ENCODE measurements at regions not wholly inside any gene's neighbourhood (a gene's known extent, or its start where the extent isn't known, plus 50 kb on each side); places are given as distances from the start of the nearest gene placed in this dataset.
A peak's percentile ranks its signal among the peaks of the same experiment; 100 is the strongest.

GRCh38 chr5:91898898-91899297 is 515.8 kb upstream of the ARRDC3 start:
- Mint-ChIP-seq H3K4me3 (ENCODE audit: low read depth, unreplicated experiment) (no peak overlapping the region), H3K4me1 (ENCODE audit: low read depth, unreplicated experiment) (no peaks in the 10 kb centered on the region), H3K27ac (ENCODE audit: unreplicated experiment) (no peak overlapping the region), H3K36me3 (ENCODE audit: insufficient read depth, unreplicated experiment) (no peaks in the 10 kb centered on the region), H3K27me3 (ENCODE audit: unreplicated experiment) (no peaks in the 10 kb centered on the region), H3K9me3 (ENCODE audit: low read depth, unreplicated experiment) (no peaks in the 10 kb centered on the region)
- intact Hi-C loops (cut with micrococcal nuclease; ENCODE audit: unreplicated experiment), result no loop called here
- no peak for TF ChIP-seq CTCF (IDR thresholded peaks at IDR 0.05; ENCODE audit: unreplicated experiment)
- no peak for DNase-seq
- BruUV-seq (replicated peaks), result no TSS peak
- CTCF ChIA-PET, result no interaction called here

- no peaks in the 10 kb centered on the region for H3K27me3 Mint-ChIP-seq (ENCODE audit: unreplicated experiment)
- H3K4me3 Mint-ChIP-seq (ENCODE audit: low read depth, unreplicated experiment), result no peak overlapping the region
- CTCF ChIA-PET, result no interaction called here
- TF ChIP-seq CTCF (IDR thresholded peaks at IDR 0.05; ENCODE audit: unreplicated experiment), result no peak
- H3K36me3 Mint-ChIP-seq (ENCODE audit: insufficient read depth, unreplicated experiment), result no peaks in the 10 kb centered on the region
- H3K9me3 Mint-ChIP-seq (ENCODE audit: low read depth, unreplicated experiment), result no peaks in the 10 kb centered on the region
- no peak for DNase-seq
- intact Hi-C loops (cut with micrococcal nuclease; ENCODE audit: unreplicated experiment), result no loop called here
- no peak overlapping the region for H3K27ac Mint-ChIP-seq (ENCODE audit: unreplicated experiment)
- no TSS peak for BruUV-seq (replicated peaks)
- H3K4me1 Mint-ChIP-seq (ENCODE audit: low read depth, unreplicated experiment), result no peaks in the 10 kb centered on the region
These were observed 514.9 kb upstream of the ARRDC3 start for GRCh38 chr5:91898019-91898418.

GRCh38 chr5:91888810-91889209 is 505.7 kb upstream of the ARRDC3 start:
- H3K9me3 Mint-ChIP-seq (ENCODE audit: low read depth, unreplicated experiment), result peaks cover 2% of the 10 kb centered on the region
- no peak overlapping the region for H3K27ac Mint-ChIP-seq (ENCODE audit: unreplicated experiment)
- no peak for DNase-seq
- H3K4me1 Mint-ChIP-seq (ENCODE audit: low read depth, unreplicated experiment), result no peaks in the 10 kb centered on the region
- BruUV-seq (replicated peaks), result no TSS peak
- intact Hi-C loops (cut with micrococcal nuclease; ENCODE audit: unreplicated experiment), result no loop called here
- no peak overlapping the region for H3K4me3 Mint-ChIP-seq (ENCODE audit: low read depth, unreplicated experiment)
- H3K36me3 Mint-ChIP-seq (ENCODE audit: insufficient read depth, unreplicated experiment), result no peaks in the 10 kb centered on the region
- TF ChIP-seq CTCF (IDR thresholded peaks at IDR 0.05; ENCODE audit: unreplicated experiment), result no peak
- CTCF ChIA-PET, result no interaction called here
- no peaks in the 10 kb centered on the region for H3K27me3 Mint-ChIP-seq (ENCODE audit: unreplicated experiment)

- Mint-ChIP-seq H3K4me1 (ENCODE audit: low read depth, unreplicated experiment) (no peaks in the 10 kb centered on the region), H3K4me3 (ENCODE audit: low read depth, unreplicated experiment) (no peak overlapping the region), H3K27ac (ENCODE audit: unreplicated experiment) (no peak overlapping the region), H3K9me3 (ENCODE audit: low read depth, unreplicated experiment) (peaks cover 2% of the 10 kb centered on the region), H3K27me3 (ENCODE audit: unreplicated experiment) (no peaks in the 10 kb centered on the region), H3K36me3 (ENCODE audit: insufficient read depth, unreplicated experiment) (no peaks in the 10 kb centered on the region)
- TF ChIP-seq CTCF (IDR thresholded peaks at IDR 0.05; ENCODE audit: unreplicated experiment), result no peak
- intact Hi-C loops (cut with micrococcal nuclease; ENCODE audit: unreplicated experiment), result no loop called here
- DNase-seq, result peak; percentile 16
- CTCF ChIA-PET, result interaction anchor here (0.7 kb wide), 1 partner anchor 180 kb away, joined by 3 read pairs; no protein-coding TSS in a partner anchor
- BruUV-seq (replicated peaks), result no TSS peak
These were observed 502.5 kb upstream of the ARRDC3 start for GRCh38 chr5:91885291-91886265.
